Bronchial epithelial cell (primary cell): ENCODE measurements at regions not wholly inside any gene's neighbourhood (a gene's known extent, or its start where the extent isn't known, plus 50 kb on each side); places are given as distances from the start of the nearest gene placed in this dataset.

Source experiments
- DNase-seq: peaks from one replicate; pipeline ENCODE4 v3.0.0-alpha.2; 2010; ENCODE audit warnings: low read depth
- FAIRE-seq: peaks from 2 replicates; lab custom pipeline; 2011; peaks lifted over from hg19 to GRCh38; lab: Jason Lieb, UNC
- H3K27me3 ChIP-seq: 2 replicates; pipeline ENCODE4 v1.5.1; 2011; ENCODE audit warnings: low read length; ENCODE audit not compliant: control insufficient read depth, insufficient read depth
- H3K36me3 ChIP-seq: 2 replicates; pipeline ENCODE4 v1.5.1; 2011; ENCODE audit warnings: low read length; ENCODE audit not compliant: control insufficient read depth, insufficient read depth
- H3K4me3 ChIP-seq: 2 replicates; pipeline ENCODE4 v1.5.1; 2011; ENCODE audit warnings: mild to moderate bottlenecking, low read depth, low read length, control low read depth
- TF ChIP-seq, protein P1 (sequence below): IDR thresholded peaks from 2 replicates; pipeline ENCODE4 v1.5.1; 2011; ENCODE audit warnings: mild to moderate bottlenecking, moderate library complexity, low read length, control low read depth, inconsistent platforms; ENCODE audit not compliant: insufficient read depth, severe bottlenecking

DNA sequence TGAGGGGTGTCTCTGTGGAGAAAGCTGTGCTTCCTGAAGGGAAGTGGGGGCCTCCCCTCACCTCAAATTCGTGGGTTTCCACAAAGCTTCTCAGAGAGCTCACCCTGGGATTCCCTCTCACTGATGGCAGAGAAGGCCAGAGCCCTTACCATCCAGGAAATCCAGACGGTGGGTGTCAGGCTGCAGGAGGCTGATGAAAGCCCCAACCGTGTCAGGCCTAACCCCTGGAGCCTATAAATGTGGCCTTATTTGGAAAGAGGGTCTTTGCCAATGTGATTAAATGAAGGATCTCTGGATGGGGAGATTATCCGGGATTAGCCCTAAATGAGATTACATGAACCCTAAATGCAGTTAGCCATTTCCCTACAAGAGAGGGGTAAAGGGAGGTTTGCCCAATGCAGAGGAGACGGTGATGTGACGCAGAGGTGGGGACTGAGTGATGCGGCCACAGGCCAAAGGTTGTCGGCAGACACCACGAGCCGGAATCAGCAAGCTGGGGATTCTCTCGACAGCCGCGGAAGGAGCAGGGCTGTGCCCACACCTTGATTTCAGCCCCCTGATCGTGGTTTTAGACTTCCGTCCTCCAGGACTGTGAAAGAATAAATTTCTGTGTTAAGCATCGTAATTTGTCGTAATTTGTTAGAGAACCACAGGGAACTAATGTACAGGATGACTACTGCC, 82.6 kb downstream of the TOMM20 start:
- H3K36me3 ChIP-seq = no peaks in the 10 kb centered on the region
- FAIRE-seq (no peak), DNase-seq (no peak)
- H3K4me3 ChIP-seq = no peak overlapping the region
- H3K27me3 ChIP-seq = no peaks in the 10 kb centered on the region
- TF ChIP-seq, protein P1, sequence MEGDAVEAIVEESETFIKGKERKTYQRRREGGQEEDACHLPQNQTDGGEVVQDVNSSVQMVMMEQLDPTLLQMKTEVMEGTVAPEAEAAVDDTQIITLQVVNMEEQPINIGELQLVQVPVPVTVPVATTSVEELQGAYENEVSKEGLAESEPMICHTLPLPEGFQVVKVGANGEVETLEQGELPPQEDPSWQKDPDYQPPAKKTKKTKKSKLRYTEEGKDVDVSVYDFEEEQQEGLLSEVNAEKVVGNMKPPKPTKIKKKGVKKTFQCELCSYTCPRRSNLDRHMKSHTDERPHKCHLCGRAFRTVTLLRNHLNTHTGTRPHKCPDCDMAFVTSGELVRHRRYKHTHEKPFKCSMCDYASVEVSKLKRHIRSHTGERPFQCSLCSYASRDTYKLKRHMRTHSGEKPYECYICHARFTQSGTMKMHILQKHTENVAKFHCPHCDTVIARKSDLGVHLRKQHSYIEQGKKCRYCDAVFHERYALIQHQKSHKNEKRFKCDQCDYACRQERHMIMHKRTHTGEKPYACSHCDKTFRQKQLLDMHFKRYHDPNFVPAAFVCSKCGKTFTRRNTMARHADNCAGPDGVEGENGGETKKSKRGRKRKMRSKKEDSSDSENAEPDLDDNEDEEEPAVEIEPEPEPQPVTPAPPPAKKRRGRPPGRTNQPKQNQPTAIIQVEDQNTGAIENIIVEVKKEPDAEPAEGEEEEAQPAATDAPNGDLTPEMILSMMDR = no peak

DNA sequence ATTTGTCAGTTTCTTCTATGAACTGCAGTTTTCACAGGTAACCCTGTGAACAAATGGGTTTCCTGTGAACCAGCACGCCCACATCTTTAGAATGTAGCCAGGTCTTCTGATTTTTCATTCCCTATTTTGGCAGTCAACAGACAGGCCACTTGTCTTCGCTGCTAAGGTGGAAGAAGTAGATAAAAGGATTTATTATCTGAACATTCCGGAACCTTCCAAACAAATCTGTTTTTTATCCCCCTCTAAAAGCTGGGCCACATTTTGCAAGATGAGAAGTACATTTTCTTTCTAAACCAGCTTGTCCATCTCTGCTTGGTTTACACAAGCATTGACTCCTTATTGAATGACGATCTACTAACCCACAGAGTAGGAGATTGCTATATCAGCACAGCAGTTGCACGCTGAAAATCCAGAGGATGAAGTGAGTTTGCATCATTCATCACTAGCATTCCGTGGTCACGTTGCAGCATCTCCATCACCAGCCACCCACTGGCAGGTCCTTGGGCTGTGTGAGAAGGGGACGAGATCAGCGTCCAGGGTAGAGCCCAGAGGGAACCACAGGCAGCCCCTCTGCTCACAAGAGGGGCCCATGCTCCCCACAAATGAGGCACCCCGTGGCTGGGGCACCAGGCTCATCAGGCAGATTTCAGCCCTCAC, 83.5 kb downstream of the TOMM20 start:
- TF ChIP-seq, protein P1 = no peak
- Histone ChIP-seq H3K36me3 (no peaks in the 10 kb centered on the region), H3K4me3 (no peak overlapping the region), H3K27me3 (no peaks in the 10 kb centered on the region)
- FAIRE-seq (no peak), DNase-seq (no peak)

DNA sequence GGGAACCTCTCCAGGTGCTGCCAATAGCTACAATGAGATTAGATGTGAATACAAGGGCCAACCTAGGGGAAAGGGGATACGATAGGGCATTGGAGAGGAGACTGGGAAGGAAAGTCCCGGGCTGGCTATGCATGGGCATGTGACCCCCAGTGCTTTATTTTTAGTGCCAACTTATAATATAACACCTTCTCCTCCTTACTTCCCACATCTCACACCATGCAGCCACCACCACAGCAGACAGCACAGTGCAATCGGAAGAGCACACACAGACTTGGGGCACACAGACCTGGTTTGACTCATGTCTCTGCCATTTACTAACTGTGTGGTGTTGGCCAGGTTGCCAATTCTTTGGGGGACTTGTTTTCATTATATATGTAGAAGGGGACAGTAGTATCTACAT, 85.4 kb downstream of the TOMM20 start:
- DNase-seq (no peak), FAIRE-seq (no peak)
- Histone ChIP-seq H3K4me3 (no peak overlapping the region), H3K27me3 (no peaks in the 10 kb centered on the region), H3K36me3 (no peaks in the 10 kb centered on the region)
- TF ChIP-seq, protein P1 = no peak

DNA sequence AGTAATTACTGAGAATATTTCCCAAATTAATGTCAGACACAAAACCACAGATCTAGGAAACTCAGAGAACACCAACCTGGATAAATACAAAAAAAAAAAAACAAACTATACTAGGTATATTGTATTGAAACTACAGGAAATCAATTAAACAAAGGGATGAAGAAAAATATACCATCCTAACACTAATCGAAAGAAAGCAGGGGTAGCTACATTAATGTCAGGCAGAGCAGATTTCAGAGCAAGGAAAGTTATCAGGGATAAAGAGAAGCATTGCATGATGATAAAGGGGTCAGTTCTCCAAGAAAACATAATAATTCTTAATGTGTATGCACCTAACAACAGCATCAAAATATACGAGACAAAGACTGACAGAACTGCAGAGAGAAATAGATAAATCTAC, 89.9 kb downstream of the TOMM20 start:
- FAIRE-seq = no peak
- TF ChIP-seq, protein P1 = no peak
- Histone ChIP-seq H3K36me3 (no peaks in the 10 kb centered on the region), H3K4me3 (no peak overlapping the region), H3K27me3 (no peaks in the 10 kb centered on the region)
- DNase-seq = no peak

DNA sequence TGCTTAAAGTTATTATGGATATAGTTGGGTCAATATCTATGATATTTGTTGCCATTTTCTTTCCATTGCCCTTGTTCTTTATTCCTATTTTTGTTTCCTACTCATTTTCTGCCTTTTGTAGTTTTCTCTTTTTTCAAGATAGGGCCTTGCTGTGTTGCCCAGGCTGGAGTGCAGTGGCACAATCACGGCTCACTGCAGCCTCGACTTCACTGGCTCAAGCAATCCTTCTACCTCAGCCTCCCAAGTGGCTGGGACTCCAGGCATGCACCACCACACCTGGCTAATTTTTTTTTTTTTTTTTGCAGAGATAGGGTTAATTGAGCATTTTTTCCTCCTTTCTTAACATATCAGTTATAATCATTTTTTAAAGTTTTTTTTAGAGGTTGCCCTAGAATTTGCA, 92.7 kb downstream of the TOMM20 start:
- Histone ChIP-seq H3K27me3 (no peaks in the 10 kb centered on the region), H3K4me3 (no peak overlapping the region), H3K36me3 (no peaks in the 10 kb centered on the region)
- DNase-seq (no peak), FAIRE-seq (no peak)
- TF ChIP-seq, protein P1 = no peak
